ENCODE measurements at regions not wholly inside any gene's neighbourhood (a gene's known extent, or its start where the extent isn't known, plus 50 kb on each side); places are given as distances from the start of the nearest gene placed in this dataset.

DNA sequence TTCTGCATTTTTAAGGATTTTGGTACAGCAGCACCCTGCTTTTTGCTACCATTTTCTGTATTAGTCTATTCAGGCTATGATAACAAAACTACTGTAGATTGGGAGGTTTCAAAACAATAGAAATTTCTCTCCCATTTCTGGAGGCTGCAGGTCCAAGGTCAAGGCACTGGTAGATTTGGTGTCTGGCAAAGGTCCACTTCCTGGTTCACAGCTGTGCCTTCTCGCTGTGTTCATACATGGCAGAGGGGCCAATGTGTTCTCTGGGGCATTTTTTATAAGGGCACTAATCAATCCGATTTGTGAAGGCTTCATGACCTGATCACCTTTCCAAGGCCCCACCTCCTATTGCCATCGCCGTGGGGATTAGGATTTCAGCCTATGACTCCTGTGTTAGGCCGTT is 268.1 kb upstream of the RTL1 start:
- TF ChIP-seq, protein P1, sequence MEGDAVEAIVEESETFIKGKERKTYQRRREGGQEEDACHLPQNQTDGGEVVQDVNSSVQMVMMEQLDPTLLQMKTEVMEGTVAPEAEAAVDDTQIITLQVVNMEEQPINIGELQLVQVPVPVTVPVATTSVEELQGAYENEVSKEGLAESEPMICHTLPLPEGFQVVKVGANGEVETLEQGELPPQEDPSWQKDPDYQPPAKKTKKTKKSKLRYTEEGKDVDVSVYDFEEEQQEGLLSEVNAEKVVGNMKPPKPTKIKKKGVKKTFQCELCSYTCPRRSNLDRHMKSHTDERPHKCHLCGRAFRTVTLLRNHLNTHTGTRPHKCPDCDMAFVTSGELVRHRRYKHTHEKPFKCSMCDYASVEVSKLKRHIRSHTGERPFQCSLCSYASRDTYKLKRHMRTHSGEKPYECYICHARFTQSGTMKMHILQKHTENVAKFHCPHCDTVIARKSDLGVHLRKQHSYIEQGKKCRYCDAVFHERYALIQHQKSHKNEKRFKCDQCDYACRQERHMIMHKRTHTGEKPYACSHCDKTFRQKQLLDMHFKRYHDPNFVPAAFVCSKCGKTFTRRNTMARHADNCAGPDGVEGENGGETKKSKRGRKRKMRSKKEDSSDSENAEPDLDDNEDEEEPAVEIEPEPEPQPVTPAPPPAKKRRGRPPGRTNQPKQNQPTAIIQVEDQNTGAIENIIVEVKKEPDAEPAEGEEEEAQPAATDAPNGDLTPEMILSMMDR (IDR thresholded peaks at IDR 0.05; ENCODE audit: low read depth, low read length) = no peak
- TF ChIP-seq EZH2phosphoT487 (IDR thresholded peaks at IDR 0.05; ENCODE audit: low read depth) = no peak

Measured in OCI-LY3 (cell line).